Endothelial cell (in vitro differentiated cells): ENCODE measurements at regions not wholly inside any gene's neighbourhood (a gene's known extent, or its start where the extent isn't known, plus 50 kb on each side); places are given as distances from the start of the nearest gene placed in this dataset.

Experiments used
- DNase-seq: peaks from one replicate; pipeline ENCODE4 v3.0.0; 2021; ENCODE audit warnings: low spot score
- H3K27ac Mint-ChIP-seq: one replicate; pipeline ENCODE4 v1.8.0; 2021; ENCODE audit warnings: mixed read lengths, inconsistent platforms; ENCODE audit not compliant: unreplicated experiment
- H3K27me3 Mint-ChIP-seq: one replicate; pipeline ENCODE4 v1.8.0; 2021; ENCODE audit warnings: mild to moderate bottlenecking, moderate library complexity, mixed read lengths, inconsistent platforms; ENCODE audit not compliant: unreplicated experiment
- H3K36me3 Mint-ChIP-seq: one replicate; pipeline ENCODE4 v1.8.0; 2021; ENCODE audit warnings: mild to moderate bottlenecking, low read depth, mixed read lengths, inconsistent platforms; ENCODE audit not compliant: unreplicated experiment
- H3K4me1 Mint-ChIP-seq: one replicate; pipeline ENCODE4 v1.8.0; 2021; ENCODE audit warnings: mild to moderate bottlenecking, mixed read lengths, inconsistent platforms; ENCODE audit not compliant: unreplicated experiment
- H3K4me3 Mint-ChIP-seq: one replicate; pipeline ENCODE4 v1.8.0; 2021; ENCODE audit warnings: mild to moderate bottlenecking, mixed read lengths, inconsistent platforms; ENCODE audit not compliant: unreplicated experiment
- H3K9me3 Mint-ChIP-seq: one replicate; pipeline ENCODE4 v1.8.0; 2021; ENCODE audit warnings: mixed read lengths, inconsistent platforms; ENCODE audit not compliant: unreplicated experiment
- CTCF ChIP-seq: fragments of 200-600 bp; sonication (generic); IDR thresholded peaks from one replicate; pipeline ENCODE4 v1.5.0; 2021; ENCODE audit warnings: antibody characterized with exemption; ENCODE audit not compliant: unreplicated experiment

GRCh38 chr6:109303164-109303563 is 79.1 kb downstream of the CD164 start:
- no peaks in the 10 kb centered on the region for H3K27me3 Mint-ChIP-seq
- DNase-seq = no peak
- TF ChIP-seq CTCF = no peak
- H3K4me3 Mint-ChIP-seq = no peak overlapping the region
- H3K9me3 Mint-ChIP-seq = no peaks in the 10 kb centered on the region
- no peaks in the 10 kb centered on the region for H3K36me3 Mint-ChIP-seq
- H3K4me1 Mint-ChIP-seq = peaks cover 44% of the 10 kb centered on the region
- H3K27ac Mint-ChIP-seq = no peak overlapping the region

GRCh38 chr6:109302176-109302575 is 80.1 kb downstream of the CD164 start:
- no peak overlapping the region for H3K4me3 Mint-ChIP-seq
- H3K27me3 Mint-ChIP-seq = no peaks in the 10 kb centered on the region
- H3K36me3 Mint-ChIP-seq = no peaks in the 10 kb centered on the region
- H3K9me3 Mint-ChIP-seq = no peaks in the 10 kb centered on the region
- H3K4me1 Mint-ChIP-seq = peaks cover 52% of the 10 kb centered on the region
- DNase-seq = no peak
- no peak for TF ChIP-seq CTCF
- no peak overlapping the region for H3K27ac Mint-ChIP-seq

GRCh38 chr6:109301418-109301817 is 80.8 kb downstream of the CD164 start:
- Mint-ChIP-seq H3K36me3 (no peaks in the 10 kb centered on the region), H3K4me1 (peaks cover 59% of the 10 kb centered on the region), H3K27me3 (peaks cover 2% of the 10 kb centered on the region), H3K4me3 (no peak overlapping the region), H3K27ac (no peak overlapping the region), H3K9me3 (no peaks in the 10 kb centered on the region)
- no peak for TF ChIP-seq CTCF
- DNase-seq = no peak

GRCh38 chr6:109300874-109301273 is 81.4 kb downstream of the CD164 start:
- H3K4me1 Mint-ChIP-seq = peaks cover 63% of the 10 kb centered on the region
- peaks cover 2% of the 10 kb centered on the region for H3K27me3 Mint-ChIP-seq
- no peak for TF ChIP-seq CTCF
- no peaks in the 10 kb centered on the region for H3K36me3 Mint-ChIP-seq
- H3K4me3 Mint-ChIP-seq = no peak overlapping the region
- H3K27ac Mint-ChIP-seq = no peak overlapping the region
- no peak for DNase-seq
- no peaks in the 10 kb centered on the region for H3K9me3 Mint-ChIP-seq

GRCh38 chr6:109299776-109300564 is 82.3 kb downstream of the CD164 start:
- no peak for DNase-seq
- Mint-ChIP-seq H3K4me3 (no peak overlapping the region), H3K27ac (no peak overlapping the region), H3K27me3 (peaks cover 2% of the 10 kb centered on the region), H3K4me1 (peaks cover 61% of the 10 kb centered on the region), H3K36me3 (no peaks in the 10 kb centered on the region), H3K9me3 (no peaks in the 10 kb centered on the region)
- TF ChIP-seq CTCF = no peak
